Thyroid gland (tissue), 4 donors: ENCODE measurements at regions not wholly inside any gene's neighbourhood (a gene's known extent, or its start where the extent isn't known, plus 50 kb on each side); places are given as distances from the start of the nearest gene placed in this dataset.
A peak's percentile ranks its signal among the peaks of the same experiment; 100 is the strongest.

Experiments
- DNase-seq, 2 donors: peaks; one replicate each; pipeline ENCODE4 v3.0.0-alpha.2; 2019
- H3K27ac ChIP-seq, 3 donors: fragments of 200-600 bp; sonication (generic); 1 replicate in 2 of 3; 2 replicates in 1 of 3; pipeline ENCODE4 v1.5.1; 2016 to 2019; ENCODE audit warnings: mild to moderate bottlenecking in 1 of 3, moderate library complexity in 1 of 3
- H3K27me3 ChIP-seq: fragments of 200-600 bp; sonication (generic); one replicate; pipeline ENCODE4 v1.5.1; 2019
- H3K36me3 ChIP-seq, 2 donors: fragments of 200-600 bp; sonication (generic); one replicate each; pipeline ENCODE4 v1.5.1; 2016 to 2019
- H3K4me1 ChIP-seq, 2 donors: fragments of 200-600 bp; sonication (generic); one replicate each; pipeline ENCODE4 v1.5.1; 2017 to 2019
- H3K4me3 ChIP-seq, 3 donors: fragments of 200-600 bp; sonication (generic); replicated peaks in 1 of 3; 1 replicate in 2 of 3; 2 replicates in 1 of 3; pipeline ENCODE4 v1.5.1; 2016; ENCODE audit warnings: mild to moderate bottlenecking in 1 of 3
- H3K9me3 ChIP-seq: fragments of 200-600 bp; sonication (generic); one replicate; pipeline ENCODE4 v1.5.1; 2017
- POLR2A ChIP-seq, 2 donors: fragments of 450-650 bp; IDR thresholded peaks; one replicate each; pipeline ENCODE4 v1.6.1; 2017; ENCODE audit warnings: antibody characterized with exemption in 2 of 2, mild to moderate bottlenecking in 2 of 2, moderate library complexity in 1 of 2
- WGBS, 2 donors: methylation state at CpG; one replicate each; pipeline ENCODE4 v1.1.5; 2017; 5-methylcytosine and 5-hydroxymethylcytosine counted together
- intact Hi-C: fragments of 100-400 bp; cut with DNase I; formaldehyde crosslinking; loops from one replicate; pipeline ENCODE4 v1.15.1; 2023
- TF ChIP-seq, protein P1 (sequence below), 6 experiments: fragments of 200-600 bp in 3 of 6; fragments of 450-650 bp in 3 of 6; sonication (generic) in 3 of 6; IDR thresholded peaks; one replicate each; pipeline ENCODE4 v1.5.1; 2016 to 2019; ENCODE audit warnings: antibody characterized with exemption in 6 of 6, mild to moderate bottlenecking in 2 of 6, inconsistent platforms in 1 of 6, moderate library complexity in 1 of 6

DNA sequence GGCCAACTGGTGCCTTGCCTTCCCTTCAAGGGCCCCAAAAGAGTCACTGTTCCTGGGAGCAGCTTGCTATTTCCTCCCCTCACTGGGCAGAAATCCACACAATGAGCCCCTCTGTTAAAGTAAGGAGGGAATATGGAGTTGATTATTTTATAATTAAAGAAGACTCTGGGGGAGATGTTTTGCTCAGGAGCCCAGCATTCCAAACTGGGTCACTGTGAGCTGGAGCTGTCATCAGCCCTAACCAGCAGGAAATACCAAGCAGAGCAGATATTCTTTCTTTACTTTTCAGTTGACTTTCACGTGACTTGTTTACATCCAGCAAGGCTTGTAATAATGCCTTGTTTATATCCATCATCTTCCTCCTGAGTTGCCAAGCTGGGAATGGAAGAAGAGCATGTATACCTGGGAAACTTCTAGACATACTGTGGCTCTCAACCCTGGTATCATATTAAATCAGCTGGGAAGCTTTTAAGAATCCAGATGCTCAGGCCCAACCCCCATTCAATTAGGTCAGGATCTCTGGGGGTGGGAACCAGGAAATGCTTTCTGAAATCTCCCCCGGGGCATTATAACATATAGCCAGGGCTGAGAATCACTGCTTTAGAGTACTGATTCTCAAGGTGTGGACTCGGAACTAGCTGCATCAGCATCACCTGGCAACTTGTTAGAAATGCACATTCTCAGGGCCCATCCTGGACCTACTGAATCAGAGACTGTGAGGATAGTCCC, 175.6 kb upstream of the MYLIP start:
- intact Hi-C loops: no loop called here
- Histone ChIP-seq H3K27me3 (no peaks in the 10 kb centered on the region), H3K4me1 (peaks cover 15 to 22% of the 10 kb centered on the region in 2 donors), H3K27ac (no peak overlapping the region), H3K9me3 (no peaks in the 10 kb centered on the region), H3K36me3 (no peaks in the 10 kb centered on the region), H3K4me3 (no peak overlapping the region)
- 55 to 68% methylated on average over 3 of the region's 3 CpGs for whole genome bisulfite sequencing, 2 donors
- DNase-seq: no peak
- no peak for TF ChIP-seq POLR2A (IDR thresholded peaks at IDR 0.05)
- TF ChIP-seq, protein P1, sequence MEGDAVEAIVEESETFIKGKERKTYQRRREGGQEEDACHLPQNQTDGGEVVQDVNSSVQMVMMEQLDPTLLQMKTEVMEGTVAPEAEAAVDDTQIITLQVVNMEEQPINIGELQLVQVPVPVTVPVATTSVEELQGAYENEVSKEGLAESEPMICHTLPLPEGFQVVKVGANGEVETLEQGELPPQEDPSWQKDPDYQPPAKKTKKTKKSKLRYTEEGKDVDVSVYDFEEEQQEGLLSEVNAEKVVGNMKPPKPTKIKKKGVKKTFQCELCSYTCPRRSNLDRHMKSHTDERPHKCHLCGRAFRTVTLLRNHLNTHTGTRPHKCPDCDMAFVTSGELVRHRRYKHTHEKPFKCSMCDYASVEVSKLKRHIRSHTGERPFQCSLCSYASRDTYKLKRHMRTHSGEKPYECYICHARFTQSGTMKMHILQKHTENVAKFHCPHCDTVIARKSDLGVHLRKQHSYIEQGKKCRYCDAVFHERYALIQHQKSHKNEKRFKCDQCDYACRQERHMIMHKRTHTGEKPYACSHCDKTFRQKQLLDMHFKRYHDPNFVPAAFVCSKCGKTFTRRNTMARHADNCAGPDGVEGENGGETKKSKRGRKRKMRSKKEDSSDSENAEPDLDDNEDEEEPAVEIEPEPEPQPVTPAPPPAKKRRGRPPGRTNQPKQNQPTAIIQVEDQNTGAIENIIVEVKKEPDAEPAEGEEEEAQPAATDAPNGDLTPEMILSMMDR (IDR thresholded peaks at IDR 0.05): no peak

- no peak overlapping the region for H3K27ac ChIP-seq
Observed at GRCh38 chr6:15952231-15953151, 176.4 kb upstream of the MYLIP start.

GRCh38 chr6:15950962-15951569, 177.8 kb upstream of the MYLIP start:
- TF ChIP-seq, protein P1 (IDR thresholded peaks at IDR 0.05): no peak
- H3K27ac ChIP-seq: no peak overlapping the region
- no peak overlapping the region for H3K4me3 ChIP-seq
- no peaks in the 10 kb centered on the region for H3K36me3 ChIP-seq
- no peaks in the 10 kb centered on the region for H3K9me3 ChIP-seq
- DNase-seq: no peak
- H3K4me1 ChIP-seq: peaks cover 7 to 11% of the 10 kb centered on the region in 2 donors
- no peaks in the 10 kb centered on the region for H3K27me3 ChIP-seq
- WGBS, 2 donors: 81 to 89% methylated on average over 3 of the region's 3 CpGs
- intact Hi-C loops: no loop called here

More at GRCh38 chr6:15952231-15953151, 176.4 kb upstream of the MYLIP start:
- Histone ChIP-seq H3K4me1 (peaks cover 15 to 22% of the 10 kb centered on the region in 2 donors), H3K36me3 (no peaks in the 10 kb centered on the region), H3K27me3 (no peaks in the 10 kb centered on the region), H3K9me3 (no peaks in the 10 kb centered on the region), H3K4me3 (no peak overlapping the region)
- no peak for TF ChIP-seq POLR2A (IDR thresholded peaks at IDR 0.05)
- TF ChIP-seq, protein P1 (IDR thresholded peaks at IDR 0.05): no peak
- 50 to 54% methylated on average over 8 of the region's 8 CpGs for WGBS, 2 donors
- intact Hi-C loops: no loop called here
- peak; percentile 40 to 57 for DNase-seq

DNA sequence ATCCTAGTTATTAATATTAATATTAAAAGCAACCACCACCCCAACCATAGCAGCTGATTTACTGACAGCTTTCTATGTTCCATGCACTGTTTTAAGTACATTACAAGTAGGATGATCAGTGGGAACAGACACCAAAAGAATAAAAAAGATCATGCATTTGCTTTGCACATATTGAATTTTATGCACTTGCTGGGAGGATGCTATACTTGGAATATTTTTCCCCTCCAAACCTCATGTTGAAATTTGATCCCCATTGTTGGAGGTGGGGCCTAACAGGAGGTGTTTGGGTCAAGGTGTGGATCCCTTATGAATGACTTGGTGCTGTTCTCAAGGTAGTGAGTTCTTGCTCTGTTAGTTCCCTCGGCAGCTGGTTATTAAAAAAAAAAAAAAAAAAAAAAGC, 178.9 kb upstream of the MYLIP start:
- Histone ChIP-seq H3K36me3 (no peaks in the 10 kb centered on the region), H3K4me1 (peaks cover 7 to 9% of the 10 kb centered on the region in 2 donors), H3K4me3 (no peak overlapping the region), H3K27ac (no peak overlapping the region), H3K27me3 (no peaks in the 10 kb centered on the region), H3K9me3 (no peaks in the 10 kb centered on the region)
- intact Hi-C loops: no loop called here
- no peak for DNase-seq
- 80% methylated on average over 1 of the region's 1 CpG for WGBS, 2 donors
- TF ChIP-seq, protein P1 (IDR thresholded peaks at IDR 0.05): no peak
- TF ChIP-seq POLR2A (IDR thresholded peaks at IDR 0.05): no peak
